Keratinocyte (primary cell): ENCODE measurements at regions not wholly inside any gene's neighbourhood (a gene's known extent, or its start where the extent isn't known, plus 50 kb on each side); places are given as distances from the start of the nearest gene placed in this dataset.

Source experiments
- DNase-seq: peaks from one replicate; pipeline ENCODE4 v3.0.0-alpha.2; 2011; ENCODE audit warnings: low read depth, missing footprints, low spot score
- FAIRE-seq: peaks from 2 replicates; lab custom pipeline; 2011; peaks lifted over from hg19 to GRCh38; lab: Jason Lieb, UNC
- H2AFZ ChIP-seq: 2 replicates; pipeline ENCODE4 v1.6.0; 2012; ENCODE audit warnings: low read length, control low read depth, inconsistent platforms; ENCODE audit not compliant: control insufficient read depth
- H3K27ac ChIP-seq: 2 replicates; pipeline ENCODE4 v1.5.1; 2011; ENCODE audit warnings: low read length; ENCODE audit not compliant: control insufficient read depth, insufficient read depth
- H3K27me3 ChIP-seq: 3 replicates; pipeline ENCODE4 v1.6.0; 2011; ENCODE audit warnings: low read length; ENCODE audit not compliant: control insufficient read depth, insufficient read depth; ENCODE audit errors: extremely low read depth
- H3K36me3 ChIP-seq, 2 experiments: 2 replicates in 1 of 2; 3 replicates in 1 of 2; pipeline ENCODE4 v1.5.1; 2011; ENCODE audit warnings: low read length in 2 of 2, mild to moderate bottlenecking in 1 of 2; ENCODE audit not compliant: control insufficient read depth in 2 of 2, insufficient read depth in 2 of 2; ENCODE audit errors: extremely low read depth in 1 of 2
- H3K4me1 ChIP-seq: 3 replicates; pipeline ENCODE4 v1.5.1; 2011; ENCODE audit warnings: low read length; ENCODE audit not compliant: control insufficient read depth, insufficient read depth; ENCODE audit errors: extremely low read depth
- H3K4me2 ChIP-seq: 3 replicates; pipeline ENCODE4 v1.6.0; 2011; ENCODE audit warnings: low read depth, low read length; ENCODE audit not compliant: control insufficient read depth, insufficient read depth; ENCODE audit errors: extremely low read depth
- H3K4me3 ChIP-seq, 3 experiments: fragments of 200-600 bp in 1 of 3; sonication (generic) in 1 of 3; 2 replicates in 2 of 3; 3 replicates in 1 of 3; pipeline ENCODE4 v1.5.1; 2011 to 2016; ENCODE audit warnings: low read length in 3 of 3, mild to moderate bottlenecking in 3 of 3, control low read depth in 2 of 3, inconsistent platforms in 1 of 3, low read depth in 1 of 3, mixed read lengths in 1 of 3, mixed run types in 1 of 3, moderate library complexity in 1 of 3; ENCODE audit not compliant: control insufficient read depth in 2 of 3, insufficient read depth in 2 of 3; ENCODE audit errors: extremely low read depth in 1 of 3
- H3K79me2 ChIP-seq: 2 replicates; pipeline ENCODE4 v1.6.0; 2012; ENCODE audit warnings: low read length; ENCODE audit not compliant: control insufficient read depth, insufficient read depth
- H3K9ac ChIP-seq: 3 replicates; pipeline ENCODE4 v1.6.0; 2011; ENCODE audit warnings: low read length; ENCODE audit not compliant: control insufficient read depth, insufficient read depth; ENCODE audit errors: extremely low read depth
- H3K9me1 ChIP-seq: 3 replicates; pipeline ENCODE4 v1.6.0; 2011; ENCODE audit warnings: low read length; ENCODE audit not compliant: control insufficient read depth, insufficient read depth; ENCODE audit errors: extremely low read depth
- H3K9me3 ChIP-seq: 2 replicates; pipeline ENCODE4 v1.5.1; 2012; ENCODE audit warnings: low read depth, low read length; ENCODE audit not compliant: control insufficient read depth
- H4K20me1 ChIP-seq: 3 replicates; pipeline ENCODE4 v1.6.0; 2011; ENCODE audit warnings: low read length; ENCODE audit not compliant: control insufficient read depth, insufficient read depth; ENCODE audit errors: extremely low read depth
- CTCF ChIP-seq, 3 experiments: IDR thresholded peaks in 1 of 3; conservative IDR thresholded peaks in 1 of 3; optimal IDR thresholded peaks in 1 of 3; 2 replicates in 2 of 3; 3 replicates in 1 of 3; pipeline versions ENCODE3 to v1.5.1; 2011; ENCODE audit warnings: low read length in 3 of 3, mild to moderate bottlenecking in 3 of 3, moderate library complexity in 2 of 3, control low read depth in 1 of 3, inconsistent platforms in 1 of 3; ENCODE audit not compliant: insufficient read depth in 2 of 3; ENCODE audit errors: extremely low read depth in 1 of 3
- EZH2 ChIP-seq: IDR thresholded peaks from one replicate; pipeline ENCODE4 v1.6.1; 2012; ENCODE audit warnings: inconsistent platforms, mild to moderate bottlenecking, low read length, moderate library complexity
- dilution Hi-C: fragments of 300-500 bp; cut with MboI; formaldehyde crosslinking; loops from one replicate; pipeline ENCODE4 v1.7.0; 2020; ENCODE audit warnings: low sequenced_read_pairs; ENCODE audit not compliant: extremely low pct_ligation_motif_present

GRCh38 chr2:2706306-2706705 is 375.2 kb upstream of the MYT1L start:
- no peak overlapping the region for H3K4me2 ChIP-seq
- H3K4me1 ChIP-seq, result no peaks in the 10 kb centered on the region
- FAIRE-seq (no peak), DNase-seq (no peak)
- TF ChIP-seq CTCF (optimal IDR thresholded peaks at IDR 0.05 in 1 of 3, IDR thresholded peaks at IDR 0.05 in 1 of 3, conservative IDR thresholded peaks at IDR 0.05 in 1 of 3; ENCODE audit: extremely low read depth in 1 of 3, insufficient read depth in 2 of 3, low read length in 3 of 3) (no peak), EZH2 (no peak)
- no peak overlapping the region for H2AFZ ChIP-seq
- H3K27ac ChIP-seq, result no peak overlapping the region
- H3K79me2 ChIP-seq, result no peaks in the 10 kb centered on the region
- no peaks in the 10 kb centered on the region for H3K9me3 ChIP-seq
- no peaks in the 10 kb centered on the region for H3K36me3 ChIP-seq
- dilution Hi-C loops, result no loop called here
- H3K9me1 ChIP-seq, result no peaks in the 10 kb centered on the region
- H3K4me3 ChIP-seq, result no peak overlapping the region
- no peak overlapping the region for H3K9ac ChIP-seq
- peaks cover under 1% of the 10 kb centered on the region for H3K27me3 ChIP-seq
- H4K20me1 ChIP-seq, result no peaks in the 10 kb centered on the region

GRCh38 chr2:2705871-2706270 is 374.8 kb upstream of the MYT1L start:
- Histone ChIP-seq H3K27ac (no peak overlapping the region), H3K79me2 (no peaks in the 10 kb centered on the region), H3K9me1 (no peaks in the 10 kb centered on the region), H3K27me3 (peaks cover 3% of the 10 kb centered on the region), H3K4me2 (no peak overlapping the region), H3K4me3 (no peak overlapping the region), H4K20me1 (no peaks in the 10 kb centered on the region), H3K4me1 (no peaks in the 10 kb centered on the region), H2AFZ (no peak overlapping the region), H3K36me3 (no peaks in the 10 kb centered on the region), H3K9ac (no peak overlapping the region), H3K9me3 (no peaks in the 10 kb centered on the region)
- TF ChIP-seq EZH2 (no peak), CTCF (optimal IDR thresholded peaks at IDR 0.05 in 1 of 3, IDR thresholded peaks at IDR 0.05 in 1 of 3, conservative IDR thresholded peaks at IDR 0.05 in 1 of 3; ENCODE audit: extremely low read depth in 1 of 3, insufficient read depth in 2 of 3, low read length in 3 of 3) (no peak)
- DNase-seq (no peak), FAIRE-seq (no peak)
- dilution Hi-C loops, result no loop called here
